ENCODE measurements at regions not wholly inside any gene's neighbourhood (a gene's known extent, or its start where the extent isn't known, plus 50 kb on each side); places are given as distances from the start of the nearest gene placed in this dataset.

- Histone ChIP-seq H3K27me3 (no peaks in the 10 kb centered on the region), H3K36me3 (no peaks in the 10 kb centered on the region), H3K9me3 (no peaks in the 10 kb centered on the region), H3K4me1 (no peaks in the 10 kb centered on the region), H3K27ac (no peak overlapping the region), H3K4me3 (no peak overlapping the region)
- TF ChIP-seq CTCF (IDR thresholded peaks at IDR 0.05), result no peak
- TF ChIP-seq POLR2A (IDR thresholded peaks at IDR 0.05), result no peak
- DNase-seq, result no peak
- intact Hi-C loops (cut with DNase I; ENCODE audit: low total_unique reads), result no loop called here
Observed at GRCh38 chr13:44805585-44805984, 183.7 kb downstream of the NUFIP1 start.

DNA sequence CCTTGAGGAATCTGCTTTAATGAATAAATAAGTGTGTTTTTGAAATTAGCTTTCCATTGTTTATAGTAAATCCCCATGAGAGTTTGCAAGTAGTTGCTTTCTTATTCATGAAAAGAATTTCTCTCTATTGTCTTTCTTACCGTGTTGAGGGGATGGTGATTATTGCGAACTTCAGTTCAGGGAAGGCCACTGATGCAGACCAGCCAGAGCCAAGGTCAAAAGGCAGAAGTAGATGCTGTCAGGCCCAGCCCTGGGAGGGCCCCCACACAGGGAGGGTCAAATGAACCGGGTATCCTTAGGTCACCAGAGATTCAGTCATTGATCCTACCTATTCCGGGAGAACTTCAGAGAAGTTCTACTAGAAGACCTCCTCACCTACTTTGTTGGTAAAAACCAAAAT is 185.9 kb downstream of the NUFIP1 start:
- H3K4me3 ChIP-seq, result no peak overlapping the region
- no peaks in the 10 kb centered on the region for H3K4me1 ChIP-seq
- intact Hi-C loops (cut with DNase I; ENCODE audit: low total_unique reads), result no loop called here
- no peaks in the 10 kb centered on the region for H3K27me3 ChIP-seq
- no peaks in the 10 kb centered on the region for H3K9me3 ChIP-seq
- DNase-seq, result no peak
- TF ChIP-seq CTCF (IDR thresholded peaks at IDR 0.05) (no peak), POLR2A (IDR thresholded peaks at IDR 0.05) (no peak)
- H3K27ac ChIP-seq, result no peak overlapping the region
- no peaks in the 10 kb centered on the region for H3K36me3 ChIP-seq

- no peaks in the 10 kb centered on the region for H3K27me3 ChIP-seq
- no peaks in the 10 kb centered on the region for H3K36me3 ChIP-seq
- TF ChIP-seq POLR2A (IDR thresholded peaks at IDR 0.05) (no peak), CTCF (IDR thresholded peaks at IDR 0.05) (no peak)
- intact Hi-C loops (cut with DNase I; ENCODE audit: low total_unique reads), result no loop called here
- no peak for DNase-seq
- H3K9me3 ChIP-seq, result no peaks in the 10 kb centered on the region
- no peak overlapping the region for H3K27ac ChIP-seq
- no peaks in the 10 kb centered on the region for H3K4me1 ChIP-seq
- no peak overlapping the region for H3K4me3 ChIP-seq
Observed at GRCh38 chr13:44802491-44802890, 186.8 kb downstream of the NUFIP1 start.

DNA sequence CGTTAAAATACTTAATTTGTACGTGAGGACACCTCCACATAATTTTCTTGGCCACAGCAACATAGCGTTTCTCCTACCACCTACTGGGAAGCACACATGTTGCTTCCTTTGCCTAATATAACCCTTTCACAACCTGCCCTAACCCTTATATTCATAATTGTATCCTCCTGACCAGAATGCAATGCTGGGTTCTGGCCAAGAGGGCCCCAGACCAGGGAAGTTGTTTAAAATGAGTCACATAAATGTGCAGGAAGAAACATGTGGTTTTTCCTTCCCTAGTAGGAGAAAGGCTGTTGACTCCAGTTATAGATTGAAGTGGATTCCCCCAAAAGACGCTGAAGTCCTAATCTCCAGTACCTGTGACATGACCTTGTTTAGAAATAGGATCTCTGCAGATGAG is 187.3 kb downstream of the NUFIP1 start:
- H3K36me3 ChIP-seq, result no peaks in the 10 kb centered on the region
- TF ChIP-seq CTCF (IDR thresholded peaks at IDR 0.05), result no peak
- TF ChIP-seq POLR2A (IDR thresholded peaks at IDR 0.05), result no peak
- no peaks in the 10 kb centered on the region for H3K4me1 ChIP-seq
- H3K4me3 ChIP-seq, result no peak overlapping the region
- no peak overlapping the region for H3K27ac ChIP-seq
- no peaks in the 10 kb centered on the region for H3K27me3 ChIP-seq
- H3K9me3 ChIP-seq, result no peaks in the 10 kb centered on the region
- DNase-seq, result no peak
- intact Hi-C loops (cut with DNase I; ENCODE audit: low total_unique reads), result no loop called here

DNA sequence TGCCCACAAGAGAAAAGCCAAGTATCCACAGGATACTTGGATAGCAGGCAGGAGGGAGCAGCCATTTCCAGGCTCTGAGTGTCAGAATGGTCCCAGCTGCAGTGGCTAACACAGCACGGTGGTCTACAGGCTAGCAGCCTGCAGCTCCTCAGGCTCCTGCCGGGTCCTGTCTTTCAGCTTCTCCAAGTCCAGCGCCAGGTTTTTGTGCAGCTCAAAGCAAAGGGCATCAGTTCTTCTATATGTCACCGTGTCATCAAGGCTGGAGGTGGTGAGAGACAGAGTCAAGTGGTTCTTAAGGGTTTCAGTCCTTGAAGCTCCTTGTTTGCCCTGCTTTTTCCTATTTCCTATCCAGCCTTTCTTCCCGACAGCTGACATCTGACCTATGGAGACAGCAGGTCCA is 188.6 kb downstream of the NUFIP1 start:
- H3K36me3 ChIP-seq, result no peaks in the 10 kb centered on the region
- H3K27me3 ChIP-seq, result no peaks in the 10 kb centered on the region
- H3K4me1 ChIP-seq, result no peaks in the 10 kb centered on the region
- H3K27ac ChIP-seq, result no peak overlapping the region
- DNase-seq, result no peak
- H3K4me3 ChIP-seq, result no peak overlapping the region
- no peak for TF ChIP-seq POLR2A (IDR thresholded peaks at IDR 0.05)
- no peak for TF ChIP-seq CTCF (IDR thresholded peaks at IDR 0.05)
- H3K9me3 ChIP-seq, result no peaks in the 10 kb centered on the region
- intact Hi-C loops (cut with DNase I; ENCODE audit: low total_unique reads), result no loop called here
